RWPE2 (cell line): ENCODE measurements at regions not wholly inside any gene's neighbourhood (a gene's known extent, or its start where the extent isn't known, plus 50 kb on each side); places are given as distances from the start of the nearest gene placed in this dataset.

ENCODE experiments used
- ATAC-seq: fragments of 200-7000 bp; cut with Tn5 transposase; 3 replicates; pipeline ENCODE4 v1.9.1; 2021; ENCODE audit warnings: low read depth
- DNase-seq: peaks from one replicate; pipeline ENCODE4 v3.0.0-alpha.2; 2020; ENCODE audit warnings: low spot score
- H3K27ac ChIP-seq: fragments of 450-650 bp; 2 replicates; pipeline ENCODE4 v1.5.1; 2017; ENCODE audit warnings: mild to moderate bottlenecking; ENCODE audit not compliant: poor library complexity, severe bottlenecking
- H3K27me3 ChIP-seq: fragments of 250-450 bp; sonication (Bioruptor Pico); 2 replicates; pipeline ENCODE4 v1.5.1; 2021; ENCODE audit warnings: mild to moderate bottlenecking, moderate library complexity; ENCODE audit not compliant: insufficient read depth, poor library complexity, severe bottlenecking
- H3K36me3 ChIP-seq: fragments of 250-450 bp; sonication (Bioruptor Pico); 2 replicates; pipeline ENCODE4 v1.5.1; 2020; ENCODE audit warnings: low read depth, mild to moderate bottlenecking, moderate library complexity
- H3K4me1 ChIP-seq: fragments of 250-450 bp; sonication (Bioruptor Pico); 2 replicates; pipeline ENCODE4 v1.5.1; 2021; ENCODE audit warnings: mild to moderate bottlenecking, moderate library complexity; ENCODE audit not compliant: insufficient read depth, poor library complexity, severe bottlenecking
- H3K4me3 ChIP-seq: fragments of 250-450 bp; sonication (Bioruptor Pico); 2 replicates; pipeline ENCODE4 v1.5.1; 2021; ENCODE audit warnings: mild to moderate bottlenecking, moderate library complexity; ENCODE audit not compliant: severe bottlenecking
- H3K9me3 ChIP-seq: fragments of 250-450 bp; sonication (Bioruptor Pico); 2 replicates; pipeline ENCODE4 v1.5.1; 2021; ENCODE audit warnings: mild to moderate bottlenecking, moderate library complexity; ENCODE audit not compliant: severe bottlenecking
- TF ChIP-seq, protein P1 (sequence below): fragments of 450-650 bp; IDR thresholded peaks from one replicate; pipeline ENCODE4 v1.5.1; 2017; ENCODE audit warnings: mild to moderate bottlenecking, moderate library complexity; ENCODE audit not compliant: poor library complexity, severe bottlenecking

DNA sequence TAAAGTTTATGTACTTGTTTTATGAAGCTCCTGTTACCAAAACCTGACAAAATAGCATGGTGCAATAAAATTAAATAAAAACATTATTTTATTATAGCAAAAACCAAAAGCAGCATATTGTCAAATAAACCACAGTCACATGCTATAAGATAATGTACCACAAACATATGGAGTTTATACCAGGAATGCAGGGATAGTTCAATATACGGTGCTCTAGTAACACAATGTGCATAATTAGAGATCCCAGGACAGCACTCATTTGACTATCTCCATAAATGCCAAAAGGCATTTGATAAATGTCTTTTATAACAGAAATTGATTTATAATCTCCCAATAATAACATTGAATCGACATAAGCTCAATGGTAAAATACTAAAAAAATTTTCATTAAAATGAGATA, 402.0 kb downstream of the RND3 start:
- H3K9me3 ChIP-seq = no peaks in the 10 kb centered on the region
- H3K27me3 ChIP-seq = no peaks in the 10 kb centered on the region
- ATAC-seq (no peak), DNase-seq (no peak)
- no peaks in the 10 kb centered on the region for H3K36me3 ChIP-seq
- TF ChIP-seq, protein P1, sequence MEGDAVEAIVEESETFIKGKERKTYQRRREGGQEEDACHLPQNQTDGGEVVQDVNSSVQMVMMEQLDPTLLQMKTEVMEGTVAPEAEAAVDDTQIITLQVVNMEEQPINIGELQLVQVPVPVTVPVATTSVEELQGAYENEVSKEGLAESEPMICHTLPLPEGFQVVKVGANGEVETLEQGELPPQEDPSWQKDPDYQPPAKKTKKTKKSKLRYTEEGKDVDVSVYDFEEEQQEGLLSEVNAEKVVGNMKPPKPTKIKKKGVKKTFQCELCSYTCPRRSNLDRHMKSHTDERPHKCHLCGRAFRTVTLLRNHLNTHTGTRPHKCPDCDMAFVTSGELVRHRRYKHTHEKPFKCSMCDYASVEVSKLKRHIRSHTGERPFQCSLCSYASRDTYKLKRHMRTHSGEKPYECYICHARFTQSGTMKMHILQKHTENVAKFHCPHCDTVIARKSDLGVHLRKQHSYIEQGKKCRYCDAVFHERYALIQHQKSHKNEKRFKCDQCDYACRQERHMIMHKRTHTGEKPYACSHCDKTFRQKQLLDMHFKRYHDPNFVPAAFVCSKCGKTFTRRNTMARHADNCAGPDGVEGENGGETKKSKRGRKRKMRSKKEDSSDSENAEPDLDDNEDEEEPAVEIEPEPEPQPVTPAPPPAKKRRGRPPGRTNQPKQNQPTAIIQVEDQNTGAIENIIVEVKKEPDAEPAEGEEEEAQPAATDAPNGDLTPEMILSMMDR = no peak
- no peak overlapping the region for H3K27ac ChIP-seq
- no peak overlapping the region for H3K4me3 ChIP-seq
- H3K4me1 ChIP-seq = no peaks in the 10 kb centered on the region

DNA sequence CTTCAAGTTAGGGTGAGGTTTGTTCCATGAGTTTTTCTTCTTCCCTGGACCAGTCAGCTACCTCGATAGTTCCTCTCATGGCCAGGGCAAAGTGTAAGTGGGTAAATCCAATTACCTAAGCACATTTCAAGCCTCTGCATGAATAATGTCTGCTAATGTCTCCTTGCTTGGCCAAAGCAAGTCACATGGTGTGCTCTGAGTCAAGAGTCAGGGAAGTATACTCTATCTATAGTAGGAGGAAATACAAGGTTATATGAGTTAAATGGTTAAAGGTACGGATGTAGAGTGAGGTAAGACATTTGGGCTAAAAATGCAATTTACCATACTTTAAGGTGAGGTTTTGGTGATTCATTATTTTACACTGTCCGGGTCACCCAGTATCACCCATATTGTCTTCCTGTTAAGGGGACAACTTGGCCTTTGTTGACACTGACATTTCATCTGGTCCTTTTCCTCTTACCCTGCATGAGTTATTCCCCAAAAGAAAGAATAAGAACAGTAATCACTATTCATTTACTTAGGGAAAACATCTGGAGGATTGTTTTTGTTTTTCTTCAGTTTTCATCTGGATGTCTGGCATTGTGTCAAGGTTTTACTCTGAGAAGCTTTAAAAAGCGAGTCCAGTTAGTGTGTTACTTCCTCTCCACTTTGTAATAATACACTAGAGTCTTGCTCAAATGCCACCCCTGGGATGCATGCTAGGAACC, 405.5 kb downstream of the RND3 start:
- H3K4me1 ChIP-seq = no peaks in the 10 kb centered on the region
- H3K27ac ChIP-seq = no peak overlapping the region
- DNase-seq = no peak
- ATAC-seq = no peak
- no peaks in the 10 kb centered on the region for H3K27me3 ChIP-seq
- TF ChIP-seq, protein P1 = no peak
- no peaks in the 10 kb centered on the region for H3K36me3 ChIP-seq
- H3K9me3 ChIP-seq = peaks cover 3% of the 10 kb centered on the region
- H3K4me3 ChIP-seq = no peak overlapping the region

DNA sequence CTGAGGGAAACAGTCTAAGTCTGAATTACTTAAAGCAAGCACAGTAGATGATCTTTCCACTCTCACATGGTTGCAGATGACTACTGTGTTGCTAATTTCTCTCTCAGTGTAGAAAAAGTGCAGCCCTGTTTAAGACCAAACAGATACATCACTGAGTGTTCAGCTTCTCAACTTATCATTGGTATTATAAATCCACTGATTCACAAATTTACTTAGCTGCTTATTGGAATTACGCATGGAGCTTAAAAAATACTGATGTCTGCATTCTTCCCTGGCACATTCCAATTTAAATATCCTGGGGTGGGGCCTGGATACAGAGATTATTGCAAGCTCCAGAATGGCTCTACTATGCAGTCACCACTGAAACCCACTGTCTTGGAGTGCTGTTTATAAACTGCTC, 411.2 kb downstream of the RND3 start:
- Histone ChIP-seq H3K27me3 (no peaks in the 10 kb centered on the region), H3K4me3 (no peak overlapping the region), H3K4me1 (no peaks in the 10 kb centered on the region), H3K27ac (peak overlapping the region; percentile 50), H3K36me3 (no peaks in the 10 kb centered on the region), H3K9me3 (peaks cover 3% of the 10 kb centered on the region)
- ATAC-seq (peak; percentile 74), DNase-seq (no peak)
- TF ChIP-seq, protein P1 = no peak

DNA sequence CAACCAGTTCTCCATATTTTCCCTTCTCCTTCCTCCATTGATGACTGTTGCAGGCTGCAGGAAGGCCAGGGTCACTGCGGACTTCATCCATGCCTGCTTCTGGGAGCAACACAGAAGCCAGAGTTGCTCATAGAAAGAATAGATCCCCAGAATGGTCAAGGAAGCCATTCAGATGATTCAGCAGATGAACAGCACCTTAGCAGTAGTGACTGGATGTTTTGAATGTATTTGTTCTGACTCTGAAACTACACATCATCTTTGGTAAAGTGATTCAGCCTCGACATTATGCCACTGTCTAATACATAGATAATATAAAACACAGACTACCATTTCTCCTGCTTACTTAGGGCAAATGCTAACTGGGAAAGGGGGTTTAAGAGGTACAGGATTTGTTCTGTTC, 411.6 kb downstream of the RND3 start:
- TF ChIP-seq, protein P1 = no peak
- no peaks in the 10 kb centered on the region for H3K27me3 ChIP-seq
- no peaks in the 10 kb centered on the region for H3K4me1 ChIP-seq
- peaks cover 3% of the 10 kb centered on the region for H3K9me3 ChIP-seq
- no peak overlapping the region for H3K4me3 ChIP-seq
- peak overlapping the region; percentile 50 for H3K27ac ChIP-seq
- H3K36me3 ChIP-seq = no peaks in the 10 kb centered on the region
- peak; percentile 76 for ATAC-seq
- no peak for DNase-seq

DNA sequence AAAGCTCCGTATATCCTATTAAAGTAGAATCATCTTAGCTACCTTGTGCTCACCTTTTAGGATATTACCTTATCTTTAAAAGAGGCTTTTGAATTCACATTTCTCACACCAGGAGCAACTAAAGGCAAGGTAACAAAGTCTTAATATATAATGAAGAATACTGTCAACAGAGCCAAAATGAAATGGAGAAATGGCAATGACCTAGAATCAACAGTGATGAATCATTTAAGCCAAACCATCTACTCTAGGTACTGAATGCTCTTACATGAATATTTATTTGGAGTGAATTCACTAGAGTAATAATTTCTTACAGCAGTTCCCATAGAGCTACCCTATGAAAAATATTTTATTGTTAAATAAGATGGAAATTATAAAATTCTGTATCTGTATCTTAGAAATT, 421.0 kb downstream of the RND3 start:
- DNase-seq (no peak), ATAC-seq (no peak)
- H3K36me3 ChIP-seq = no peaks in the 10 kb centered on the region
- peaks cover 9% of the 10 kb centered on the region for H3K4me1 ChIP-seq
- H3K27me3 ChIP-seq = no peaks in the 10 kb centered on the region
- no peaks in the 10 kb centered on the region for H3K9me3 ChIP-seq
- TF ChIP-seq, protein P1 = no peak
- no peak overlapping the region for H3K27ac ChIP-seq
- H3K4me3 ChIP-seq = no peak overlapping the region
